ENCODE measurements at regions not wholly inside any gene's neighbourhood (a gene's known extent, or its start where the extent isn't known, plus 50 kb on each side); places are given as distances from the start of the nearest gene placed in this dataset.

DNA sequence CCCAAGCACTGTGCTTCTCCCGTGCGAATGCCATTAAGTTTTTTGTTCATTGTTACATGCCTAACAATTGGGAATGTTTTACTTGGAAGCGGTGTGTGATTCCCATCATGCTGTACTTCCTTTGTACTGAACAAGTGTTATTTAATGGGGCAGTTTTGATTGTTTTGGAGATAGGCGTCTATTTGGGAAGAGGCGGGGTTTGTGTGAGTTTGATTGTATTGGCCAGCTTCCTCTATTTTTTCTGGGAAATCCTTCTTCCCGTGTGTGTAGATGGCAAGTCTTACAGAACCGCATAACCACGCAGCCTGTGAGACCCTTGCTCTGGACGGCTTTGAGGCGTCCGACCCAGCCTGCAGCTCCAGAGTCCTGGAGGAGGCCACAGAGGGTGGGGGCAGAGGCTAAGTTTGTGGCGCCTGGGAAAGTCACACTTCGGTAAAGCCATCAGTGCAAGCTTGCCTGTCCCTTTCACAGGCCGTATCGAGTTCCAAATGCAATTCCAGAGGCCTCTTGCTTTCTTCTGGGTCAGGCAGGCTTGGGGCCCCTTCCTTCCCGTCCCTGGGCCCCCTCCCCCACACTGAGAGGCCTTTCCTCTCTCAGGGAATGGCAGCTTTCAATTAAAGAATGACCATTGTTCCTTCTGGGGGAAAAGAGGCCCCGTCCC is 210.3 kb downstream of the TOMM20 start:
- H3K36me3 ChIP-seq (ENCODE audit: control insufficient read depth, insufficient read depth, low read length) = no peaks in the 10 kb centered on the region
- POLR2A ChIA-PET = no interaction called here
- DNase-seq (ENCODE audit: low read depth) = no peak
- no peak overlapping the region for H3K4me3 ChIP-seq (ENCODE audit: low read depth, low read length)
- CTCF ChIA-PET = interaction anchor here (1.2 kb wide), 1 partner anchor 24 kb away, joined by 3 read pairs; no protein-coding TSS in a partner anchor
- TF ChIP-seq, protein P1, sequence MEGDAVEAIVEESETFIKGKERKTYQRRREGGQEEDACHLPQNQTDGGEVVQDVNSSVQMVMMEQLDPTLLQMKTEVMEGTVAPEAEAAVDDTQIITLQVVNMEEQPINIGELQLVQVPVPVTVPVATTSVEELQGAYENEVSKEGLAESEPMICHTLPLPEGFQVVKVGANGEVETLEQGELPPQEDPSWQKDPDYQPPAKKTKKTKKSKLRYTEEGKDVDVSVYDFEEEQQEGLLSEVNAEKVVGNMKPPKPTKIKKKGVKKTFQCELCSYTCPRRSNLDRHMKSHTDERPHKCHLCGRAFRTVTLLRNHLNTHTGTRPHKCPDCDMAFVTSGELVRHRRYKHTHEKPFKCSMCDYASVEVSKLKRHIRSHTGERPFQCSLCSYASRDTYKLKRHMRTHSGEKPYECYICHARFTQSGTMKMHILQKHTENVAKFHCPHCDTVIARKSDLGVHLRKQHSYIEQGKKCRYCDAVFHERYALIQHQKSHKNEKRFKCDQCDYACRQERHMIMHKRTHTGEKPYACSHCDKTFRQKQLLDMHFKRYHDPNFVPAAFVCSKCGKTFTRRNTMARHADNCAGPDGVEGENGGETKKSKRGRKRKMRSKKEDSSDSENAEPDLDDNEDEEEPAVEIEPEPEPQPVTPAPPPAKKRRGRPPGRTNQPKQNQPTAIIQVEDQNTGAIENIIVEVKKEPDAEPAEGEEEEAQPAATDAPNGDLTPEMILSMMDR (IDR thresholded peaks at IDR 0.05; ENCODE audit: insufficient read depth, low read depth, low read length) = no peak
- H3K27me3 ChIP-seq (ENCODE audit: control insufficient read depth, insufficient read depth, low read length) = no peaks in the 10 kb centered on the region

DNA sequence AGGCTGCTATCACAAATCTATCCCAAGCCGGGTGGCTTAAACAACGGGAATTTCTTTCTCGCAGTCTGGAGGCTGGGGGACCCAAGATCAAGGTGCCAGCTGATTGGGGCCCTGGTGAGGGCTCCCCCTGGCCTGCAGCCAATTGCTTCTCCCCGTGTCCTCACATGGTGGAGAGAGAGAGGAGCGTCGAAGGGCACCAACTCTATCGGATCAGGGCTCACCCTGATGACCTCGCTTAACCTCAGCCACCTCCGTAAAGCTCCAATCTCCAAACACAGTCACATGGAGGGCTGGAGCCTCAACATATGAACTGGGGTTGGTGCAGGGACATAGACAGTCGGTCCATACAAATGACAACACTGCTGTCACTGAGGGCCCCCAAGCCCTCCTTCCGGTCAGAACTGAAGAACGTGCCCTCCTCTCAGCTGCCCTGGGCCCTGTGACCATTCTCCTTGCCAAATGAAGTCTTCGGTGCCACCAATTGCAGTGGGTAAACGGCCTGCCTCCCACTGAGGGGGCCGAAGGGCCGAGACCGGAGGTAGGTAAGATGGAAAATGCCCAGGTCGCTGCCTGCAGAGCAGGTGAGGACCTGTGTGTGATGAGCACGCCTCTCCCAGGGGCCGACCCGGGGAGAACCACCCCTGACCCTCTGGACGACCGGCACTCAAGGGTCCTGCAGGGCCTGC is 211.0 kb downstream of the TOMM20 start:
- no peak overlapping the region for H3K4me3 ChIP-seq (ENCODE audit: low read depth, low read length)
- ChIA-PET POLR2A (no interaction called here), CTCF (no interaction called here)
- H3K36me3 ChIP-seq (ENCODE audit: control insufficient read depth, insufficient read depth, low read length) = no peaks in the 10 kb centered on the region
- no peaks in the 10 kb centered on the region for H3K27me3 ChIP-seq (ENCODE audit: control insufficient read depth, insufficient read depth, low read length)
- TF ChIP-seq, protein P1 (IDR thresholded peaks at IDR 0.05; ENCODE audit: insufficient read depth, low read depth, low read length) = no peak
- DNase-seq (ENCODE audit: low read depth) = no peak

GRCh38 chr1:234916840-234917239 is 211.8 kb downstream of the TOMM20 start:
- ChIA-PET CTCF (no interaction called here), POLR2A (no interaction called here)
- TF ChIP-seq, protein P1 (IDR thresholded peaks at IDR 0.05; ENCODE audit: insufficient read depth, low read depth, low read length) = no peak
- DNase-seq (ENCODE audit: low read depth) = no peak
- H3K27me3 ChIP-seq (ENCODE audit: control insufficient read depth, insufficient read depth, low read length) = no peaks in the 10 kb centered on the region
- H3K36me3 ChIP-seq (ENCODE audit: control insufficient read depth, insufficient read depth, low read length) = no peaks in the 10 kb centered on the region
- no peak overlapping the region for H3K4me3 ChIP-seq (ENCODE audit: low read depth, low read length)

DNA sequence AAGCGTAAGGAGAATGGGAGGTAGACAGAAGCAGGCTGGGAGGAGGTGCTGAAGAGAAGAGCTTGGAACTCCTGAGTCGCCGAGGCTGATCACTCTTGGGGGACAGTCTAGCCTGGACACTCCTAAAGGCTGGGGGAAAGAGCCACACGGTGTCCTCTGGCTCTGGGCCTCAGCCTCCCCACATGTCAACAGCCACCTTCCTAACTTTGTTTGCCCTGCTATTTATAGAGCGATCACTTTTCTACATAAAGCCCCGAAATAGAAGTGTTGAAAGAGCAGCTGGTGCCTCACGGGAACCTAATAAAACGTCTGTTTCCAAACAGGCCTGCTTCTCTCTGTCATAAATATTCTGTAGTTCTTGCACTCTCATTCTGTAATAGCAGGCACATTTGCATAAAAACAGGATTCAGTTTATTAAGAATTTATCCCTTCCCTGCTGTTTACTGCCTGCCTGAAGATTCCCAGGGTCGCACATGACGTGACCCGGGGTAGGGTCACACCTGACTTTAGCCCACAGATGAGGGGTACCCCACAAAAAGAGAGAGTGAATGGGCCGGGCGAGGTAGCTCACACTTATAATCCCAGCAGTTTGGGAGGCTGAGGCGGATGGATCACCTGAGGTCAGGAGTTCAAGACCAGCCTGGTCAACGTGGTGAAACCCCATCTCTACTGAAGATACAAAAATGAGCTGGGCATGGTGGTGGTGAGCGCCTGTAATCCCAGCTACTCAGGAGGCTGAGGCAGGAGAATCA is 212.5 kb downstream of the TOMM20 start:
- TF ChIP-seq, protein P1 (IDR thresholded peaks at IDR 0.05; ENCODE audit: insufficient read depth, low read depth, low read length) = no peak
- Histone ChIP-seq H3K36me3 (ENCODE audit: control insufficient read depth, insufficient read depth, low read length) (no peaks in the 10 kb centered on the region), H3K27me3 (ENCODE audit: control insufficient read depth, insufficient read depth, low read length) (no peaks in the 10 kb centered on the region), H3K4me3 (ENCODE audit: low read depth, low read length) (no peak overlapping the region)
- POLR2A ChIA-PET = no interaction called here
- CTCF ChIA-PET = interaction anchor here (0.6 kb wide), 1 partner anchor 421 kb away, joined by 3 read pairs; no protein-coding TSS in a partner anchor
- DNase-seq (ENCODE audit: low read depth) = peak; percentile 48

All from BJ (cell line).